ENCODE measurements at regions not wholly inside any gene's neighbourhood (a gene's known extent, or its start where the extent isn't known, plus 50 kb on each side); places are given as distances from the start of the nearest gene placed in this dataset.

DNA sequence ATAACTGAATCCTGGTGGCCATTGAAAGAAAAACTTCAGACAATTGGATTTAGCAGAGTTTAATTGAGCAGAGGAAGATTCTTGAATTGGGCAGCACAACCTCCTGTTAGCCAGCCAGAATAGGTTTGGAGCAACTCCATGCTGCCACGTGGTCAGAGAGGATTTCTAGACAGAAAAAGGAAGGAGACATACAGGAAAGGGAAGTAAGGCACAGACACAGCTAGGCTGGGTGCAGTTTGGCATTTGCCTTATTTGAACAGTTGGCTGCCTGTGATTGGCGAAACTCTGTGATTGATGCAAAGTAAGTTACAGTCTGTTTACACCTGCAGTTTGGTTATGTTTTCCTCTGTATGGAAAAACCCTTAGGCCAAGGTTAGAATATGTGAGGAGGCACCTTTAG lies 85.8 kb upstream of the SPATA13 start:
- Mint-ChIP-seq H3K27me3 (ENCODE audit: low read depth in 3 of 3) (peaks cover 0 to 7% (median 3%) of the 10 kb centered on the region in 3 donors), H3K4me3 (no peak overlapping the region), H3K9me3 (no peaks in the 10 kb centered on the region), H3K36me3 (no peaks in the 10 kb centered on the region), H3K4me1 (no peaks in the 10 kb centered on the region), H3K27ac (no peak overlapping the region)
- DNase-seq: no peak

DNA sequence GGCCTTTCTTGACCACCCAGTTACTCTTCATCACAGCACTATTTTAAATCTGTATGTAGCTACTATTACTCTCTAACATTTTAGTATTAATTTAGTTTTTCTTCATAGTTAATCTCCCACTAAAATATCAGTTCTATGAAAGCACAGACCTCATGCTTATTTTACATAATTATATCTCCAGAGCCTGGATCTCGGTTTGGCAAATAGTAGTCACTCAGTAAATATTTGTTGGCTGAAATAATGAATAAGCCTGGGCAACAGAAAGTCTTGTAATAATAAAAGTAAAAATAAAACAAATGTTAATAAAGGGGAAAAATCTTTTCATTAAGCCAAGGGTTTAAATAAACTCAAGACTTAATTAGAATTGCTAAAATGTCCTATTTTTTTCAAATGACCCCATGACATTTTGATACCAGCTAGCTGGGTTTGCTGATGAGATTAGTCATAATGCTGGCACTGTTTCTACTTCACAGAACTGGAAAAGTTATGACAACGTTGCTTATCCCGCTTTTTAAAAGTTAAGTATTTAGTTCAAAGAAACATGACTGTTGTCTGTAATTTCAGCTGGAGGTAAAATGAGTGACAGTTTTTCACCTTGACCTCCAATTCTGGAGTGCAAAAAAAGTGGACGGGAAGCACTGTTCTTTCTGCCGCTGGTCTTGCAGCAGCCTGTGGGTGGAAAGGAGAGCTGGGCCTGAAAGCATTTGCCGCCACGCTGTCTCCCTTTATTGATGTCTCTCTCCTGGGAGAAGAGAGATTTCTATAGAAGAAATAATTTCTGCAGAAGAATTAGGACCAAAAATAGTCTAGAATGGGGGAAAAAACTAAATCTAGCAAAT lies 85.2 kb upstream of the SPATA13 start:
- H3K36me3 Mint-ChIP-seq: no peaks in the 10 kb centered on the region
- H3K27ac Mint-ChIP-seq: no peak overlapping the region
- H3K9me3 Mint-ChIP-seq: no peaks in the 10 kb centered on the region
- H3K27me3 Mint-ChIP-seq (ENCODE audit: low read depth in 3 of 3): peaks cover 0 to 3% (median 3%) of the 10 kb centered on the region in 3 donors
- no peak overlapping the region for H3K4me3 Mint-ChIP-seq
- no peaks in the 10 kb centered on the region for H3K4me1 Mint-ChIP-seq
- DNase-seq: no peak

DNA sequence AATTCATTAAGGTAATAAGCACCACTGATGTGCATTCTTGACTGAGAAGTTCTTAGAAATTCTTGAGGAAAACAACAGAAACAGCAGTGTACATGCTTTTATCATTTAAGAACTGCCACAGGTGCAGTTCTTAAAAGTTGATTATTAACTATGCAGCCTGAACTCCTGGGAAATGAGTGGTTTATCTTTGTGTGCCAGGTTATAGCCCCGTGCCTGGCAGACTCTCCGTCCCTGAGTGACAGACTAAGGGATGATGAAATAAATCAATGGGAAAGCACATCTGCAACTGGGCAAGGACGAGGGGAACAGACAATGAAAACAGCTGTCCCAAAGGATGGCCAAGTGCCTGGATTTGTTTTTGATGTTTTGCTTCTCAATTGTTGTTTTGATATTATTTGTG lies 84.4 kb upstream of the SPATA13 start:
- no peak overlapping the region for H3K4me3 Mint-ChIP-seq
- H3K4me1 Mint-ChIP-seq: no peaks in the 10 kb centered on the region
- no peak overlapping the region for H3K27ac Mint-ChIP-seq
- H3K36me3 Mint-ChIP-seq: no peaks in the 10 kb centered on the region
- H3K27me3 Mint-ChIP-seq (ENCODE audit: low read depth in 3 of 3): peaks cover 0 to 3% (median 0%) of the 10 kb centered on the region in 3 donors
- DNase-seq: no peak
- H3K9me3 Mint-ChIP-seq: no peaks in the 10 kb centered on the region

DNA sequence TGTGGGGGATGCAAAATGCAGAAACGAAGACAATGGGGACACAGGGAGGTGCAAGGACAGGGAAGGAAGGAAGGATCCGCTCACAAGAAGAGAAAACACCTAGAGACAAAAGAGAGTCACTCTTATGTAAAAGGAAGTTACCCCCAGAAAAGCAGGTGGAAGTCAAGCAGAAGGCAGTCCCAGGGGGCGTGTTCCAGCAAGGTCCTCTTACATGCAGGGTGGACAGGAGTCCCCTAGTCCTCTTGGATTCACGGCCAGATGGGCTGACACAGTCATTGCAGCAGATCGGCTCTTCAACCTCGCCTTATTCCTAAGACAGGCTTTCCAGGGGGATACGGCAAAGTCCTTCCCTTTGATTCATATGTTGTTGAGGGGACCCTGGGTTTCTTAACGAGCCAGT lies 83.9 kb upstream of the SPATA13 start:
- H3K4me3 Mint-ChIP-seq: no peak overlapping the region
- H3K27ac Mint-ChIP-seq: no peak overlapping the region
- DNase-seq: no peak
- no peaks in the 10 kb centered on the region for H3K9me3 Mint-ChIP-seq
- H3K4me1 Mint-ChIP-seq: no peaks in the 10 kb centered on the region
- H3K27me3 Mint-ChIP-seq (ENCODE audit: low read depth in 3 of 3): peaks cover 0 to 4% (median 0%) of the 10 kb centered on the region in 3 donors
- H3K36me3 Mint-ChIP-seq: no peaks in the 10 kb centered on the region

DNA sequence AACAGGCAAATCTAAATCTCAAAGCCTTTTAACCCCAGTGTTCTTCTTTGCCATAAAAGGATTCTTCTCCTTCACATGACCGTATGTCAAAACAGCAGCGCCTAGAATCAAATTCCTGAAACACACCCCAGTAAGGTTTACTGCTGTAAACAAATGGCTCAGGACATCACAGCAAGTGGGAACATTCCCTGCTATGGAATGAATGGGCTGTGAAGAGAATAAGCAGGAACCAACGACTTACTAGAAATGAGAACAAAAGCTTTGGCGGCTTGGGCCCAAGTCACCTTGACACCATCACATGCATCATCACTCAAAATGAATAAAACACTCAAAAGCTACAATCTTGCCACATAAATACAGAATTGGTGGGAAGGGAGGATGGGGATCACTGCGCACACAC lies 80.4 kb upstream of the SPATA13 start:
- Mint-ChIP-seq H3K4me3 (no peak overlapping the region), H3K4me1 (no peaks in the 10 kb centered on the region), H3K27ac (no peak overlapping the region), H3K36me3 (no peaks in the 10 kb centered on the region), H3K9me3 (no peaks in the 10 kb centered on the region), H3K27me3 (ENCODE audit: low read depth in 3 of 3) (peaks cover 0 to 1% (median 0%) of the 10 kb centered on the region in 3 donors)
- no peak for DNase-seq

DNA sequence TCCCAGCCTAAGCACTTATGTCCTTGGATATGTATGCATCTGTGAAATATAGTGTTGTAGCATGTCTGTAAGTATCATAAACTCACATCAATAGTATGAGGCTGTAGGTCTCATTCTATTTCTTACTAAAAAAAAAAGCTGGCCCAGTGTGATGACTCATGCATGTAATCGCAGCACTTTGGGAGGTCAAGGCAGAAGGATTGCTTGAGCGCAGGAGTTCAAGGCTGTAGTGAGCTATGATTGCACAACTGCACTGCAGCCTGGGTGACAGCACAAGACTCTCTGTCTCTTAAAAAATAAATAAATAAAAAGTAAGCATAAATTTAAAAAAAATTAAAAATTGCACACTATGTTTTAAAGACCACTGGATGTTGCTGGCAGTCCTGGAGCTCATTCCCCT lies 79.1 kb upstream of the SPATA13 start:
- no peak for DNase-seq
- Mint-ChIP-seq H3K27me3 (ENCODE audit: low read depth in 3 of 3) (peaks cover 0 to 4% (median 2%) of the 10 kb centered on the region in 3 donors), H3K36me3 (no peaks in the 10 kb centered on the region), H3K27ac (no peak overlapping the region), H3K4me3 (no peak overlapping the region), H3K4me1 (no peaks in the 10 kb centered on the region), H3K9me3 (no peaks in the 10 kb centered on the region)

DNA sequence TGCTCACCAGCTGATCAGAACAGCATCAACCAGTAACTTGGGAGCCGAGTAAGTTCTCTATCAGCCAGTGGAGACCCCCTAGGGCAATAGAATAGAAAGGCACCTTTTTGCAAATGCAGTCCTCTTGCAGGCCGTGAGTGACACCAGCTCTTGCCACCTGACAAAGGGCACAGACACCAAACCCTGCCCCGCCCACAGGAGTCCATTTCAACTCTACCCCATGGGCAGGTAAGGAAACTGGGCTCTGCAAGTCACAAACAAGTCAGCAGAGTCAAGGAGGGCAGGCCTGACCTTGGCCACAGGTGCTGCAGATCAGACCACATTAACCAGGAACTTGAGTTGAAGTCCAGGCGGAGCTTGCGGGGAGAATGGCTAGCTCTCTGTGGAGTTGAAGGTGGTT lies 77.4 kb upstream of the SPATA13 start:
- Mint-ChIP-seq H3K27ac (no peak overlapping the region), H3K4me3 (no peak overlapping the region), H3K27me3 (ENCODE audit: low read depth in 3 of 3) (peaks cover 0 to 4% (median 3%) of the 10 kb centered on the region in 3 donors)

DNA sequence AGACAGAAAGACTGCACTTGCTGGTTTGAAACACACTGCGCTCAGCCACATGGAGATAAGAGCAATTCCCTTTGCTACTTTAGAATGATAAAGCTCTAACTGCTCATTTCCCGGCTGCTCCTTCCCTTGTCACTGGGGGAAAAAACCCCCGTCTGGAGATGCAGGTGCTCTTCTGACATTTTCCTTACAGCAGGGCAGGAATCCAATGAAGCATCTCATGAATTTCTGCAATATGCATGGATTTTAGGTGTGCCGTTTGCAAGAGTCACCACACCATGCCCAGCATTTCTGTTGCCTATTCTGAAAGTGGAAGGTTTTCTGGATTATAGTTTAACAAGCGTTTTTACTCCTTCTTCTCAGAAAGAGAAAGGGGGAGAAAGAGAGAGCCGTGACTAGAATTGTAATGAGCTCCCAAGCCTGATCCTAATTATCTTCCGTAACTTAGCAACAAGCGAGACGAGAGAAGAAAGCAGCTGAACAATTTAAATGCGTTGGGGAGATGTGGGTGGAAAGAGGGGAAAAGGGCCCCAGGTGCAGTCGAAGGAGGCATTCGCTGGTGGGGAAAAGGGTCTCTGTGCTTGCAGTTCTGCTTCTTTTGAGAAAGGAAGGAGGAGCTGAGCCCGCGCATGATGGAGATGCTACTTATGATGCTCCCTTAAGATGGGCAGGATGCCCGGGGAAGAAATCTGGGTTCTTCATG lies 76.6 kb upstream of the SPATA13 start:
- no peak overlapping the region for H3K27ac Mint-ChIP-seq
- peaks cover 0 to 5% (median 4%) of the 10 kb centered on the region in 3 donors for H3K27me3 Mint-ChIP-seq (ENCODE audit: low read depth in 3 of 3)
- H3K9me3 Mint-ChIP-seq: no peaks in the 10 kb centered on the region
- DNase-seq: no peak
- H3K36me3 Mint-ChIP-seq: no peaks in the 10 kb centered on the region
- no peaks in the 10 kb centered on the region for H3K4me1 Mint-ChIP-seq
- H3K4me3 Mint-ChIP-seq: no peak overlapping the region

More for the DNA sequence above, 77.4 kb upstream of the SPATA13 start:
- no peaks in the 10 kb centered on the region for H3K36me3 Mint-ChIP-seq
- H3K9me3 Mint-ChIP-seq: no peaks in the 10 kb centered on the region
- DNase-seq: no peak
- H3K4me1 Mint-ChIP-seq: no peaks in the 10 kb centered on the region

DNA sequence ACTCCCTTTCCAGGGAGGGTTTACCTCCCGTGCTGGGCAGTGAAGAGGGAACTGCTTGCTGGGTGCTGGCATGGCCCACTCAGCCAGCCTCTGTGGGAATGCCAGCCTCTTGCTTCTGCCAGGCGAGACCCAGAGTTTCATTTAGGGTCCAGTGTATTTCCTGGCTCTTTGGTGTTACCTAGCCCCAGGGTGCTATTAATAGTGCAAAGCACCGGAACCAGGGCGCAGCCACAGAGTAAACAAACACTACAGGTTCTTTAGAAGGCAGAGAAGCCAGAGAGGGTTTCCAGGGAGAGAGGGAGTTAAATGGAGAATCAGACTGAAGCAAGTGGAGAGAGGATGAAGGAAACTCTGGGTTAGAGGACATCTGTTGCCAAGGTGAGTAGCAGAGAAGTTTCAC lies 74.9 kb upstream of the SPATA13 start:
- Mint-ChIP-seq H3K4me3 (no peak overlapping the region), H3K27me3 (ENCODE audit: low read depth in 3 of 3) (peaks cover 2 to 6% (median 4%) of the 10 kb centered on the region in 3 donors), H3K36me3 (no peaks in the 10 kb centered on the region), H3K27ac (no peak overlapping the region), H3K4me1 (no peaks in the 10 kb centered on the region), H3K9me3 (no peaks in the 10 kb centered on the region)
- no peak for DNase-seq

DNA sequence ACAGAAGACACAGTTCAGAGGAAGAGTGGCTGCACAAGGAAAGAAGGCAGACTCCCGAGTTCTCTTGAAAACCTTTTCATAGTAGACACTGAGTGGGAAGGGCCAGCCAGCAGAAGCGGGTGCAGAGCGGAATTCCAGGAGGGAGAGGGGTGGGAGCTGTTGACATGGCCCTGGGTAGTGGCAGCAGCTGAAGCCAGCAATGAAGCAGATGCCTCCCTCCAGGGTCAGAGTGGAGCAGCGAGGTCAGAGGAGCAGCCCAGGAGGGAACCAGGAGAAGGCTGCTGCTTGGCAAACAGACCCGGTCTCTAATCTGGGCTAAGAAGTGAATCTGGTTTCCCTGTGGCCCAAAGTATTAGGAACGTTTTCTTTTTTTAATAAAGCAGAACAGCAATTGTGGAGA lies 73.9 kb upstream of the SPATA13 start:
- H3K9me3 Mint-ChIP-seq: no peaks in the 10 kb centered on the region
- no peak overlapping the region for H3K27ac Mint-ChIP-seq

DNA sequence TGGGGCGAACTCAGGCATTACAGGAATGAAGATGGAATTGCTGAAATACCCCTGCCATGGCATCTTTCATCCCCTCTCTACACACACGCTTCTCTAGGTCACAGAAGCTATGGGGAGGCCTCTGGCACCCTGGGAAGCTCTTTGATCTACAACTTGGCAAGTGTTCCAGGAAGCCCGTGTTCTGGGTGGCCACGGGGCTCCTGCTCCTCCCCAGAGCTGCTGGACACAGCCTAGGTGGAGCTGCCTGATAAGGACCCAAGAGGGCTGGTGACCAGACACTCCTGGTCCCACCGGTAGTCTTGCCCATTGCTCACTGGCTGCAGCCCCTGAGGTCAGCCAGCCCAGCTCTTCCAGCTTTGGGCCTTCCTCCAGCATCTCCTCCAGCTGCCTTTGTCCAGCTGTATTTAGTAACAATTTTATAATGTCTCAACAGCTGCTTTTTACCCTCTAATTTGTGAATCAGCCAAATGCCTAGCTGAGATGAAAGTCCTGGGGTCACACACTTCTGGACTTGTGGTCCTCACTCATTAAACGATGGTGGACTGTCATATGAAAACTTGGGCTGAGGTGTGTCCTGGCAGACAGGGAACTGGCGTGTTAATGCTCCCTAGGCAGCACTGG lies 72.8 kb upstream of the SPATA13 start:
- Mint-ChIP-seq H3K27ac (no peak overlapping the region), H3K4me1 (no peaks in the 10 kb centered on the region), H3K36me3 (no peaks in the 10 kb centered on the region), H3K4me3 (no peak overlapping the region), H3K27me3 (ENCODE audit: low read depth in 3 of 3) (peaks cover 2 to 8% (median 4%) of the 10 kb centered on the region in 3 donors), H3K9me3 (no peaks in the 10 kb centered on the region)
- DNase-seq: no peak

More for the DNA sequence above, 73.9 kb upstream of the SPATA13 start:
- Mint-ChIP-seq H3K4me3 (no peak overlapping the region), H3K36me3 (no peaks in the 10 kb centered on the region), H3K27me3 (ENCODE audit: low read depth in 3 of 3) (peaks cover 2 to 9% (median 4%) of the 10 kb centered on the region in 3 donors), H3K4me1 (no peaks in the 10 kb centered on the region)
- no peak for DNase-seq

DNA sequence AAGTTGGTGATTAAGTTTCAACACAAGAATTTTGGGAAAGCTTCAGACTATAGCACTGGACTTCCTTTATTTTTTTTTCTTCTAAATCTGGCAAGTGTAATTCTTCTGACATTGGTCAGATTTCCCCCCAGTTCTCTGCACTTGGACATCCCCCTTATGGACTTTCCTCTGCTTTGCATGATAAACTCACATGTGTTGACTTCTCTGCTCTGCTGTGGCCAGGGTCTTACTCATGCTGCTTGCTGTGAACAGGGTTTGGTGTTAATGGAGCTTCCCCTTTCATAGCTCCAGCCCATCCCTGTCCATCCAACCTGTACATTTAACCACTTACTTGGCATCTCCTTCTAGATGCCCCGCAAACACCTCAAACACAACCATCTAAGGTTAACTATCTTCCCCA lies 70.5 kb upstream of the SPATA13 start:
- H3K9me3 Mint-ChIP-seq: no peaks in the 10 kb centered on the region
- no peak overlapping the region for H3K4me3 Mint-ChIP-seq
- DNase-seq: no peak
- H3K27me3 Mint-ChIP-seq (ENCODE audit: low read depth in 3 of 3): peaks cover 2 to 8% (median 4%) of the 10 kb centered on the region in 3 donors
- H3K36me3 Mint-ChIP-seq: no peaks in the 10 kb centered on the region
- no peak overlapping the region for H3K27ac Mint-ChIP-seq
- H3K4me1 Mint-ChIP-seq: no peaks in the 10 kb centered on the region

DNA sequence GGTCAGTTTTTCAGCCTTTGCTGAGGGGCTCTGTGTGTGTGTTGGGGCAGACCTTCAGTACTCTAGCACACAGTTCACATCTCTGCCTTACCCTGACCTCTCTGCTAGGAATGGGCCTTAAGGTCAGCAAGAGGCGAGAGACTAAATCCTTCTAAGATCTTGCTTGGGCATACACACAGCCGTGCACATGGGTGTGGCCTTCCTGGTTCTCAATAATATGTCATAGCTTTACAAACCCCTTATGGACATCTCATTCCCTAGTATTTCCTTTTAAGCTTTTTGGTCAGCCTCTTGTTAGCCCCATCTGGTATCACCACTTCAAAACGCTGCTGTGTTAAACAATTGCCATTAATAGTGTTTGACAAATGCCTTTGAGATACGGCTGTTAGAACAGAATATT lies 69.4 kb upstream of the SPATA13 start:
- Mint-ChIP-seq H3K27me3 (ENCODE audit: low read depth in 3 of 3) (peaks cover 2 to 10% (median 4%) of the 10 kb centered on the region in 3 donors), H3K4me3 (no peak overlapping the region), H3K4me1 (no peaks in the 10 kb centered on the region), H3K27ac (no peak overlapping the region), H3K36me3 (no peaks in the 10 kb centered on the region), H3K9me3 (no peaks in the 10 kb centered on the region)
- no peak for DNase-seq

DNA sequence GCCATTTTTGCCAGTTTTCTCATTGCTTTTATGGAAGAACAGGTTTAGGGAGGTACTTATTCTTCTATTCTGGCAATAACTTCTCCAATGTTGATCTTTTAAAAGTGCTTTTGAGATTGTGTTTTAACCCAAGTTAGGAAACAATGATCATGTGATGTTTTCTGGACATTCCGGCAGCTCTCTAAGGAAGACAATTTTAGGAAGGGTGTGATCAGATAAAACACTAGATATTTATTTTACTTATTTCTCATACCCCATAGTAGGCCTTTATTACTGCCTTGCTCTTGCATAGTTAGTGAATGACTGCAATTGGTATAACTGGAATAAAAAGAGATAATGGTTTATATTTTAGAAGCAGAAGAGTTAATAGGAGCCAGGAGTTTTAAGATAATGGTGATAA lies 68.4 kb upstream of the SPATA13 start:
- H3K27ac Mint-ChIP-seq: no peak overlapping the region
- H3K36me3 Mint-ChIP-seq: no peaks in the 10 kb centered on the region
- no peak overlapping the region for H3K4me3 Mint-ChIP-seq
- DNase-seq: no peak
- H3K9me3 Mint-ChIP-seq: no peaks in the 10 kb centered on the region
- peaks cover 2 to 10% (median 4%) of the 10 kb centered on the region in 3 donors for H3K27me3 Mint-ChIP-seq (ENCODE audit: low read depth in 3 of 3)
- H3K4me1 Mint-ChIP-seq: no peaks in the 10 kb centered on the region

All from immature natural killer cell (primary cell).